GM18907 (cell line): ENCODE measurements at regions not wholly inside any gene's neighbourhood (a gene's known extent, or its start where the extent isn't known, plus 50 kb on each side); places are given as distances from the start of the nearest gene placed in this dataset.
A peak's percentile ranks its signal among the peaks of the same experiment; 100 is the strongest.

Experiments used
- ATAC-seq: cut with Tn5 transposase; IDR thresholded peaks from one replicate; pipeline ENCODE4 v1.9.1; 2021; ENCODE audit warnings: mild to moderate bottlenecking, moderate library complexity; ENCODE audit not compliant: unreplicated experiment

DNA sequence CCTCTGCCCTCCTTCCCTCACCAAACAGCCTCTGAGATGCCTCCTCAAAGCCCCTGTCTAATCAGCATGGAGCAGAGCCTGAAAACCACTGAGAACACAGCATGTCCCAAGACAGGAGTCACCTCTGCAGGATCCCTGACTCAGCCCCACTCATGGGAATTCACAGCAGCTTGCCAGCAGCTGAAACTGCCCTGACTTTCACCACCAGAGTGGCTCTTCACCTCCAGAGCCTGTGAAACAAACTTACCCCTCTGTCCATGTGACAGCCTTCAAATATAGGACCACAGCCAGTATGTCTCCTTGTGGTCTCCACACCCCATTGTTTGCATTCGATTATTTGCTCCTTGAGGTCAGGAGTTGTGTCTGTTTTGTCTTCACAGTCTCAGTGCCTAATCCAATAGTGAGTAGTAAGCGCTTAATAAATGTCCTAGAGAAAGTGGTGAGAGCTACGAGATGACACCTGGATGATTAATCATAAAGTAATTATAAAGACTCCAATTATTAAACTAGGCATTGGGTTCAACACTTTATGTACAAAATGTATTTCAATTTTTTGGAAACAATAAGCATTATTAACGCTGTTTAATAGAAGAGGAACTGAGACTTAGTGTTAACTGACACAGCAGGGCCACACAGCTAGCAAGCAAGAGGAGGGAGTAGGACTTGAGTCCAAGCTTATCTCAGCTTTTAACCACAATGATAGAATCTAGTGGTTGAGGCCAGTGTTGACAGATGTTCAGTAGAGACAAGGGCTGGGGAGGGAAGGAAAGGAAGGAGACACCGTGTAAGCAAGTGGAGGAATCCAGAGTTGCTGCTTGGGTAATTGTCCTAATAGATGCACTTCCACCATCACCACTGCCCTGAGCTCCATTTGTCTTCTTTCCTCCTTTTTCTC, 358.7 kb upstream of the TNP1 start:
- peak; percentile 63 for ATAC-seq

DNA sequence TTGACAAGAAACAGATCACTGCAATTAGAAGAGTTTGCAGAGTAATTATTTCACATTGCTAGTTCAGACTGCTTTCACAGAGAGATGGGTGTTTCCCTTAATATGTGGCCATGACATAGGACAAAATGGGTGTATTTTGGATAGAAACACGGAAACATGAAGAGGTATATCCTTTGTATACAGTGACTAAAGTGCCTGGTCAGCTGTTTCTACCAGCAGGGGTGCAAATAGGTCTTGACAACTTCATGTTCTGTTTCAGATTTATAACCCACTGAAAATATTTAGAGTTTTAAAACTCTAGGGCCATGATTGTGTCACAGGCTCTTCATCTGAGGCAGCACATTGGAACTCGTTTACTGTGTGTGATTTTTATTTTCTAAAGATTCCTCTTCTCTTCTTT, 357.1 kb upstream of the TNP1 start:
- no peak for ATAC-seq

DNA sequence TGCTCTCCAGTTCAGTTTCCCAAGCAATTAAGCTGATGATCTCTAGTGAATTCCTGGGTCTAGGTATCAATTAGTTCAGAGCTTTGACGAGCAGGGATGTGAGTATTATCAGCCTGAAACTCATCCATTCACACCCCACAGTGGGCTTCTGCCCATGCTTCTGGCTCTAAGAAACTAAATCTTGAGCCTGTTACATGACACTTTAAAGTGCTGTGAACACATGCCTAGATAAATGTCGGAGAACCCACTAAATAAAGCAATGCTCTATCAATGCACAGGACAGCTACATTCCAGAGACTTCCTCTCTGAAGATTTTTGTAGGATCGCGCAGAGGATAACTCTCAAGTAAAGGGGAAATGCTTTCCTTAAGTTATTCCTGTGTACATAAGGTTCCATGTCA, 356.5 kb upstream of the TNP1 start:
- ATAC-seq = no peak

DNA sequence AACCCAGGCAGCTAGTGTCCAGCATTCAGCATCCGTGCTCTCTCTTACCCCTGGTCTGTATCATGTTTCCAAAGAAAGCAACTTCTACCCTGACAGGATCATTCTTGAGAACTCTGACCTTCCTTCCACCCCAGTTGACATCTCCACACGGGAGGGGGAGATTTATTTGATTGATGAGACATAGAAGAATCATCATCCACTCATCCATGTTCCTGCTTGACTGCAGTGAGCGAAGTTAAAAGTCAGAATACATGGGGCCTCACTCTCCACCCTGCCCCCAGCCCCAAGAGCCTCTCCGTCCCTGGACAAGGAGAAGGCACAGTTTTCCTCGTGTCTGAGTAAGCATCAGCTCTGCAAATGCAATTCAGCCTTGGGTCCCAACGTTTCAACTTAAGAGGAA, 356.0 kb upstream of the TNP1 start:
- ATAC-seq = no peak

DNA sequence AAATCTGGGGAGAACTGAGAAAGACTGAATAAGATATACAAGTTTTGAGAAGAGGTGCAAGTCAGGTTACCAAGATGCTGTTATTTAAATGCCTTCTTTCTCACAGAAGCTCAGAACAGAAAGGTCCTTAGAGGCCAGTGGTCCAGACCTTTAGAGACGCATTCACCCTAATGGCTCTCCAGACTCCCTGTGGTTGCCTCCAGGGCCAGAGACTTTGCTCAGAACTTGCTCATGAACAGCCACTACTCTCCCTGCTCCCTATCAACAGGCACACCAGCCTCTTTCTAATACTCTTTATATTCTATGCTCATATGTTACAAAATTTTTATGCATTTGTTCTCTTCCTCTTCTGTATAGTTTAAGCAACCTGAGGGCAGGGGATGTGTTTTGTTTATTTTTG, 349.0 kb upstream of the TNP1 start:
- ATAC-seq = no peak

DNA sequence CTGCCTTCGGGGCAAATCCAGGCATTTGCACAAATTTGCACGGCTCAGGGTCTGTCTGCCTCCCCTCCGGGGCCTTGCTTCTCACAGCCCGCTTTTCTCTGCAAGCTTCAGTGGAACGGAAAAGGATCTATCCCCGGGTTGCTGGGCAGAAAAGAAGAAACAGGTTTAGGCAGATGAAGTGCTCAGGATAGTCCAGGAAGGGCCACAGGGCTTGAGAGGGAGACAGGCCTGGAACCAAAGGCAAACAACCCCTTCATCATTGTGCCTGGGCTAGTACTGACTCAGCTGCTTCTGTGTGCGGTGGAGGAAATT, 347.8 kb upstream of the TNP1 start:
- no peak for ATAC-seq

DNA sequence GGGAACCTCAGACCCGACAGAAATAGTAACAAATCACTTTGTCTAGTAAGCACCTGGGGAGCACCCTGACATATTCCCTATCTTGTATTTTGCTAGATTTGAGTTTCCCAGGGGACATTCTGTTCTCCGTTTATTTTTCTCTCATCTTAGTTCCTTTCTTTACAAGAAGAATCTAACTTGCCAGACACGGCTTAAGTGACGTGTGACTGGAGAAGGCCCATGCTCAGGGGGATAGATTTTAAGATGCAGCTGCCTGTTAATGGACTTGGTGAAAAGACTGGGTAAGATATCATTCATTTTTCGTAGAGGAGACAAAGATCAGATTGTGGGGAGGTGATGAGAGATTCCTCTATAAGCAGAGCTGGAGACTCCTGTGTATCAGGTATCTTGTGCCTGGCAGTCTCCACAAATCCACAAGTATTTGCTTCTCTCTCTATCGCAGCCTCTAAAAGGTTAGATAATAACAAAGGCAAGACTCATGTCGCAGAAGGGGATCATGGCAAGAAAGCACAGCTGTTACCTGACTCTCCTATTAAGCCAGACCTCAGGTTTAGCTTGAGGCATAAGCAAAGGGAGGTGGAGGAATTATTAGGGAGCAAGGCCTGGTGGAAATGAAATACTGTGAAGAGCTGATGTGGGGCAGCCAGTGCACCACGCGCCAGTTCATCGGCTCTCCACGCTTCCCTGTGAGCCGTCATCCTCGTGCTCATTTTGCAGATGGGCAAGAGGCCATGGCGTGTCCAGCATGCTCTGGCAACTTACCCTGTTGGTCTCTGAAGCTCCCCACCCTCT, 347.2 kb upstream of the TNP1 start:
- no peak for ATAC-seq

DNA sequence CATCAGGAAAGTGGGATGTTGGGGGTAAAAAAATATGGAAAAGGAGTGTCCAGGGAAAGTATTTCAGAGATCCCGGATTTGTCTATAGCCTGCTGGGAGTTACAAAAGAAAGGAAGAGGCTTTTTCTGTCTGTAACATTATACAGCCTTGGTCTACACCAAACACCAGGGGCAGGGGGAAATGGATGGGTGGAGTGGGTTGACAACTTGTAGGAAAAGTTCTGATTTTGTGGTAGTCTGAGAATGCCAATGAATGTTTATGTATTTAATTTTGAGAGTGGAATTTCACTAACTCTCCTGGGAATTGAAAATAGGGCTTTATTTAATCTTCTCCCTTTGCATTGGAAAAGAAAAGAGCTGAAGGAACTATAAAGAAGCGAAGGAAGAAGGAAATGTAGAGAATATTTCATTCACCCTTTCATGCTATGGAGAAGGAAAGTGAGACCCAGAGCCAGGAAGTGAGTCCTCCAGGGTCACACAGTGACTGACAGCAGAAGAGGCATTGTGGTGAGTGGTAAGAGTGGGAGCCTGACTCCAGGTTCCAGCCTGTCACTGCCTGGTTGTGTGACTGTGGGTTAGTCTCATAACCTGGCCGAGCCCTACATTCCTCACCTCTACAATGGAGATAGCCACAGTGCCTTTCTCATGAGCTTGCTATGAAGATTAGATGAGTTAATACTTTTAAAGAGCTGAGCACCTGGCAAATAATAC, 346.3 kb upstream of the TNP1 start:
- ATAC-seq = no peak

DNA sequence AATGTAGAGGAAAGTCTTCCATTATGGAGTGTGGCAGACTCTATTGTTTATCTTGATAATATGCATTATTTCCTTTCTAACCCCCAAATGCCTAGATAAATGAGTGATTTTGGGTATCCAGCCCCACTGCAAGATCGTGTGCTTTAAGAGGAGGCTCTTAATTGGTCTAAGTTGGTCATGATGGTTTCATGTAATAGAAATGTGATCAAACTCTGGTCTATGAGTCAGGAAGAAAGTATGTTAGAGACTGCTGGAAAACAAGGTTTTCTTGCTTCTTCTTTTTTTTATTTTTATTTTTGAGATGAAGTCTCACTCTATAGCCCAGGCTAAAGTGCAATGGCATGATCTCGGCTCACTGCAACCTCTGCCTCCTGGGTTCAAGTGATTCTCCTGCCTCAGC, 344.5 kb upstream of the TNP1 start:
- ATAC-seq = no peak

DNA sequence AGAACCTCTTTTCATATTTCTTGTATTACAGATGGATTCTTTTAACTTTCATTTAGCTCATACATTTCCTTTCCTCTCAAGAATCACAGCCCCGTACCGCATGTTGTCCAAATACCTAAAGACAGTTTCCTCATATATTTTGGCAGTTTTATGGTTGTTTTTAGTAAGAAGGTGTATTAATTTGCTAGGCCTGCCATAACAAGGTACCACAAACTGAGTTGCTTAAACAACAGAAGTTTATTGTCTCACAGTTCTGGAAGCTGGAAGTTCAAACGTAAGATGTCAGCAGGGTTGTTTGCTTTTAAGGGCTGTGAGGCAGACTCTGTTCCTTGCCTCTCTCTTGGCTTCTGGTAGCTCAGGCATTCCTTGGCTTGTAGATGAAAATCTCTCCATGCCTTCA, 343.2 kb upstream of the TNP1 start:
- no peak for ATAC-seq

DNA sequence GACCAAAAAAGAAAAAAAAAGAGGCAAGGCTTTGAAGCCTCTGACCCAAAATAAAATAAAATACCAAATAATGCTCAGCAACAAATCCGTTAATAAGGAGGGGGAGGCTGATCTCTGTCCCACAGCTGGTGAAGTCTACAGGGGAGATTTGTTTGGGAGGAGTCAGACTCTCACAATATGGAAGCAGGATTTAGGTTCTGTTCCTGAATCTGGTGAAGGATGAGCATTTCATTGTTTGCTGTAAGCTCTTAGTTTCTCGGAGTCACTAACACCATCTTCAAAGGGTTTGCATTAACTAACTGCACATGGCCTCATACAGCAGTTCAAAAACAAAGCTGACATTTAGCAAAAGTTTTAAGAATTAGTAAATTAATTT, 339.4 kb upstream of the TNP1 start:
- ATAC-seq = no peak

DNA sequence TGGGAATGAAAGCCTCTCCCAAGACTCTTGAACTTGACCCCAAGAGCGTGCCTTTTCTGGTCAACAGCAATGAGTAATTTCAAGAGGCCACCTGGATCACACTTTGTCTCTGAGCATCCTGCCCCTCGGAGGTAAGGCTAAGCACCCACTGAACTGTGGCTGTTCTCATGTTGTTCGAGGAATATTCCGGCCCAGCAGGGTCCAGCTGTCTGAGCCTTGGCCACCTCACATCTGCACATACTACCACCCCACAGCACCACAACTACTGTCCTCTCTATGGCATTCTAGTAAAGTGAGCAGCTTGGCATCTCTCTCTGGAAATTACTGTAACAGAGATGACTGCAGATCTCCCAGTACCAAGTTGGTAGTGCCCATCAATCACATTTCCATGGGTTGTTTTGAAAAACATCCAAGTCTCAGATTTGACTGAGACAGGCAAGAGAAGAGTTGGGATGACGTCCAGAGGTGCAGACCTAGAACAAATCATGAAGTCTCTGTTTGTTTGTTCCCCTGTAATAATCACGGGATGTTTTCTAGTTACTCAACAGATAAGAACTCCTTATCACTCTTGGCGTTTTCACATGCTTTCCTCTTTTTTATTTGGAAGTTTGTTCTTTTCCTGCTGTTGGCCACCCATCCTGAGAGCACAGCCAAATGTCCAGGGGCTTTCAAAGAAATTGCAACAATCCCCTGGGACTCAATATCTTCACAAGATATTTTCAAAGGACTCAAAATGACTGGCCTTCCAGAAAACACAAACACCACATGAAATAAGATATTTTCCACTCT, 336.0 kb upstream of the TNP1 start:
- ATAC-seq = no peak

DNA sequence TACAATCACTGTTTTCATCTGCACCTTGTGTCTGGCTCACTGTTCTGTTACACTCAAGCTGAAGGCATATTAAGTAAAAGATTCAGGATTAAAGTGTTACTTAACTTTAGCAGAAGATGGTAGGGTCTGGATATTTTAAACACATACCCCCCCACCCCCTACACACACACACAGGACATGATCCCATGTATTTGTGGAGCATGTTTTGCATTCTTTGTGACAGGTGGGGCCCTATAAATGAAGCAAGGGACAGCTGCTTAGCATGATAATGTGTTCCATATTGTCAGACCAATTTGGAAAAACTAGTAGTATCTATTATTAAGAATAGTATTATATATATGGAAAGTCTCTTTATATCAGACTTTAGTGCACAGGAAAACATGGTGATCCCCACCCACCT, 335.2 kb upstream of the TNP1 start:
- ATAC-seq = no peak

DNA sequence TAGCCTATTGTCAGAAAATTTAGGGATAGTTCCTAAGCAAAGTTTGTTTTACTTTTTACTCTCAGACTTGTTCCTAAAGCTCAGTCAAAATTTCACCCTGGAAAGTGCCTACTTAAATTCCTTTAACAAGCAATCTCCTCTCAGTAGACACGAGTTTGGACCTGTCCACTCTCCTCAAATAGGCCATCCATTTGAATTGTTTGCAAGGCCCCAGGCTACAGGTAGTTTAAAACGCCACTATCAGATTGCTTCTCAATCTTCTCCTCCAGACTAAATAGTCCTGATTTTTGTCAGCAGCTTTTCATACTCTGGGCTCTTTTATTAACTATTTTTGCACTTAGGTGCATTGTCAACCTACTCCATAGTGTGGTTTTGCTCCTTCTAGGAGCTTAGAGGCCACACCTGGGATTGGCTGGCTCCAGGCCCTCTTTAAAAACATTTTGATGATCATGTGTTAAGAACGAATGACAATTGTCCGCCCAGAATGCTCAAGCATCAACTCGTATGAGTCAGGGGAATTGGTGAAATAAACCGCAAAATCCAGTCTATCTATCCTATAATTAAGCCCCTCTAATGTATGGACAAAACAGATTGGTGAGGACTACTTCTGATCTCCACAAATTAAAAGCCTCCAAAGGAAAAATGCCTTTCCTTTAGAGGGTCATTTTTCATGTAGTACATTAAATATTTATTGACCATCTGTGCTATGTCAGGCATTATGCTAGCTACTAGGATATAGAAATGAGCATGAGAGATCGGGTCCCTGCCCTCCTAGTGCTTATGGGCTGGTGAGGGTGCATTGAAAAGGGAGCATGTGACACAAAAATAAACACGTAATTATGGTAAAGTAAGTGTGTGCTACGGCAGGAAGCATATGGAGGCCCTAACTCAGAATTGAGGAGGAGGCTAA, 333.8 kb upstream of the TNP1 start:
- ATAC-seq = no peak

DNA sequence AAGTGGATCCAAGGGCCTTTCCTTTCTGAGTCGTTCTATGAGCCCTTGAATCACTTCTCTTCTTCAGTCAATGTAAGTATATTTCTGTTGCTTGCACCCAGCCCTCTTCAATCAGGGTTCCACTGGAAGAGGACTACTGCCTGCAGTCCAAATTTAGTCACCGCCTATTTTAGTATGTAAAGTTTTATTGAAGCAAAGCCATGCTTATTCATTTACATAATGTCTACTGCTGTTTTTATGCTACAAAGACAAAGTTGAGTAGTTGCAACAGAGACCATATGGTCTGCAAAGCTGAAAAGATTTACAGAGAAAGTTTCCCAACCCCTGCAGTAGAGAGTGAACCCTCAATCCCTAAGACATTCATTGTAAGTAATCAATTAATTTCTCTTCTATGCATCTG, 332.5 kb upstream of the TNP1 start:
- ATAC-seq = no peak

DNA sequence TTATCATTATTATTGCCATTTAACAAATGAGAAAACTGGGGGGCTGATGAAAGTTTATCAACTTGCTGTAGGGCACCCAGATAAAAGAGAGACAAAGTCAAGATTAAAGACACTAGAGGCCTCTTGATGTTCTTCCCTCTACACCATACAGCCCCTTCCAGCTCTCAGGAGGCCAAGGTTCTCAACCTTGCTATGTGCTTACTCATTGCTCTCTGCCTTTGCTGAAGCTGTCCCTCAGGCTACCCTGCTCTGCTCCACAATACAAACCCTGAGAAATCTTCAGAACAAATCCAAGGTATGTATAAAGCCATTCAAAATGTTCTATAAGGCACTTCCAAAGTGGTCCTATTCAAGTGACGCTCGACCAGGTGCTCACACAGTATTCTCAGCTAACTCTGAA, 329.9 kb upstream of the TNP1 start:
- ATAC-seq = no peak

DNA sequence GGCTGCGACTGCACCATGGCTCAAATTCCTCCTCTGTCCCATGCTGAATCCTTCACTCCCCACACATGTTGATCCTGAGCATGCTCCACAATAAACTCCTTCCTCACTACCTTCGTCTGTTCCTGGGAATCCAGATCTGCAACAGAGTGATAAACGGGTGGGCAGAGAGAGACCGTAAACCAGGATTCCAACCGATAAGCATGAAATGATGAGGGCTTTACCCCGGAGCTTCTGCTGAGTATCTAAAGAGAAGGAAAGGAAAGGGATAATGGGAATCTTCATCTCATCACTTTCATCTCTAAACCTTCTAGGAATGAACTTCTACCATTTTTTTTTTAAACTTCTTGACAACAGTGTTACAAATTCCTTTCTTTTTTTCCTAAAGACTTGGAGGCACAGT, 329.3 kb upstream of the TNP1 start:
- no peak for ATAC-seq

DNA sequence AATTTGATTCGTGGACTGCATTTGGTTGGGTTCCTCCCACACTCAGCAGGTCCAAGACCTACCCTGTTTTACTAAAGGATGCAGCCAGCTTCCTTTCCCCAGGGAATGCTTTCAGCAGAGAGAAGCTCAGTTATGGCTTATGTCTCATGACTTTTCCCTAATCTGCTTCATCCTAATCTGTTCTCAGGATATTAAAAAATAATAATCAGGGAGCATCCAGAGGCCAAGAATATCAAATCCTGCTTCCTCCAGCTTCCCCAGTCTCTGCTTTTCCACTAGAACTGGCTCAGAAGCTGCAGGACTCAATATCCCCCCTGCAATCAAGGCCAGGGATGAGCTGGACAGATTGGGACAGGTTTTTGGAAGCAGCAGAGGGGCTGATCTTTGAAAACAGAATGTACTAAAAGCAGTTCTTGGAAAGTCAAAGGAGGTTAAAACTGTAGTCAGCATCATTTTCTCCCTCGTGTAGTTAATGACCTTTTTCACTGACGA, 326.9 kb upstream of the TNP1 start:
- ATAC-seq = no peak

DNA sequence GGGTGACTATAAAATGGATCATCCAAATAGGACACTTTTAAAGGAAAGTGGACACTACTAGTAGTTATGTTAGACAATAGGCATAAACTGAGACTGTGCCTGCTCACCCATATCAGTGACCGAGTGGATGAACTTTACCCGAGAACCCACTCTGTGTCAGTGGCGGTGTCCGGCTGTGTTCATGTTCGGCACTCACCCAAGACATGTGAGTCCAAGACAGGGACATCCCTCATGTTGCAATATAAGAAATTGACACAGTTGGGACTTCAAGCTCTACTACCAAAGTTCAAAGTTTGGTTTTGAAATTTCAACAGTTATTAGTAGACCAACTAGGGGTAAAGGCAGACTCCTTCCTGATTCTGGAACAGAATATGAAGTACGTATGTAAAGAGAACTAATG, 326.3 kb upstream of the TNP1 start:
- no peak for ATAC-seq
